Endodermal cell (in vitro differentiated cells): ENCODE measurements at regions not wholly inside any gene's neighbourhood (a gene's known extent, or its start where the extent isn't known, plus 50 kb on each side); places are given as distances from the start of the nearest gene placed in this dataset.

Experiments used
- DNase-seq: peaks from one replicate; pipeline ENCODE4 v3.0.0-alpha.2; 2017
- H3K27ac ChIP-seq: 2 replicates; pipeline ENCODE4 v1.5.1; 2013; ENCODE audit warnings: mild to moderate bottlenecking, low read depth, low read length, moderate library complexity
- H3K27me3 ChIP-seq: 2 replicates; pipeline ENCODE4 v1.6.1; 2013; ENCODE audit warnings: mild to moderate bottlenecking, low read length, moderate library complexity; ENCODE audit not compliant: insufficient read depth, control insufficient read depth, poor library complexity, severe bottlenecking
- H3K36me3 ChIP-seq: 2 replicates; pipeline ENCODE4 v1.7.0; 2013; ENCODE audit warnings: mild to moderate bottlenecking, low read length, moderate library complexity; ENCODE audit not compliant: control insufficient read depth, insufficient read depth
- H3K4me1 ChIP-seq: one replicate; pipeline ENCODE4 v1.7.0; 2013; ENCODE audit warnings: low read length; ENCODE audit not compliant: control insufficient read depth, insufficient read depth
- H3K4me3 ChIP-seq: 2 replicates; pipeline ENCODE4 v1.5.1; 2013; ENCODE audit warnings: mild to moderate bottlenecking, low read length, moderate library complexity
- H3K9ac ChIP-seq: 2 replicates; pipeline ENCODE4 v1.6.1; 2013; ENCODE audit warnings: mild to moderate bottlenecking, low read length, moderate library complexity; ENCODE audit not compliant: poor library complexity, severe bottlenecking; ENCODE audit errors: extremely low read depth
- H3K9me3 ChIP-seq: 2 replicates; pipeline ENCODE4 v1.6.1; 2013; ENCODE audit warnings: mild to moderate bottlenecking, low read length, moderate library complexity; ENCODE audit not compliant: control insufficient read depth
- H3K27ac Mint-ChIP-seq: 2 replicates; pipeline ENCODE4 v1.8.0; 2020; ENCODE audit warnings: mixed read lengths
- H3K27me3 Mint-ChIP-seq: 2 replicates; pipeline ENCODE4 v1.8.0; 2021; ENCODE audit warnings: mild to moderate bottlenecking, mixed read lengths; ENCODE audit not compliant: insufficient read depth
- H3K36me3 Mint-ChIP-seq: 2 replicates; pipeline ENCODE4 v1.8.0; 2020; ENCODE audit warnings: low read depth, mixed read lengths
- H3K4me1 Mint-ChIP-seq: 2 replicates; pipeline ENCODE4 v1.8.0; 2020; ENCODE audit warnings: mixed read lengths
- H3K4me3 Mint-ChIP-seq: 2 replicates; pipeline ENCODE4 v1.8.0; 2020; ENCODE audit warnings: mild to moderate bottlenecking, moderate library complexity, mixed read lengths
- H3K9me3 Mint-ChIP-seq: 2 replicates; pipeline ENCODE4 v1.8.0; 2020; ENCODE audit warnings: mild to moderate bottlenecking, mixed read lengths
- WGBS, 2 experiments: methylation state at CpG; one replicate each; pipeline versions ENCODE4 v1.1.5 to v1.1.7; 2013; ENCODE audit warnings: missing lambda C conversion rate in 2 of 2, mixed read lengths in 1 of 2; ENCODE audit not compliant: insufficient coverage in 1 of 2, insufficient read length in 1 of 2; 5-methylcytosine and 5-hydroxymethylcytosine counted together
- TF ChIP-seq, protein P1 (sequence below): fragments of 200-600 bp; sonication (generic); conservative IDR thresholded peaks from 2 replicates; pipeline ENCODE4 v1.5.0; 2021; ENCODE audit warnings: antibody characterized with exemption, mild to moderate bottlenecking

DNA sequence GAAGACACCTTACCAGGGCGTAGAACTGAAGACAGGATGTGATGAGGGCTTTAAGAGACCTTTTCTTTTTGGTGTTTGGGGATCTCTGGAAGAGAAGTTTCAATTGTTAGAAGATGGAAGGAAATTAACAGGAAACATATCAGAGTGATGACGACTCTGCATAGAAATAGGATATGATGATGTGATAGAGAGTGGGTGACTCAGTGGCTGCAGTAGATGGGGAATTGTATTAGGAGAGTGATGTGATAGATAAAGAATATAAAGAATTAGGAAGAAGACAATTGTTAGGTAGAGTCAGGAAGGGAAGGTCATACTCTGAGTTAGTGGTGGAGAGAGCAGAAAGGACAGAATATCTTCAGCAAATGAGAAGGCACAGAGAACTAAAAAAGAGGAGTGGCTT, 593.9 kb downstream of the NYAP2 start:
- no peaks in the 10 kb centered on the region for H3K9me3 Mint-ChIP-seq
- Histone ChIP-seq H3K27me3 (no peaks in the 10 kb centered on the region), H3K9ac (no peak overlapping the region), H3K9me3 (no peaks in the 10 kb centered on the region), H3K4me1 (no peaks in the 10 kb centered on the region), H3K36me3 (no peaks in the 10 kb centered on the region), H3K27ac (no peak overlapping the region), H3K4me3 (no peak overlapping the region)
- peaks cover 7% of the 10 kb centered on the region for H3K4me1 Mint-ChIP-seq
- no peak overlapping the region for H3K27ac Mint-ChIP-seq
- TF ChIP-seq, protein P1, sequence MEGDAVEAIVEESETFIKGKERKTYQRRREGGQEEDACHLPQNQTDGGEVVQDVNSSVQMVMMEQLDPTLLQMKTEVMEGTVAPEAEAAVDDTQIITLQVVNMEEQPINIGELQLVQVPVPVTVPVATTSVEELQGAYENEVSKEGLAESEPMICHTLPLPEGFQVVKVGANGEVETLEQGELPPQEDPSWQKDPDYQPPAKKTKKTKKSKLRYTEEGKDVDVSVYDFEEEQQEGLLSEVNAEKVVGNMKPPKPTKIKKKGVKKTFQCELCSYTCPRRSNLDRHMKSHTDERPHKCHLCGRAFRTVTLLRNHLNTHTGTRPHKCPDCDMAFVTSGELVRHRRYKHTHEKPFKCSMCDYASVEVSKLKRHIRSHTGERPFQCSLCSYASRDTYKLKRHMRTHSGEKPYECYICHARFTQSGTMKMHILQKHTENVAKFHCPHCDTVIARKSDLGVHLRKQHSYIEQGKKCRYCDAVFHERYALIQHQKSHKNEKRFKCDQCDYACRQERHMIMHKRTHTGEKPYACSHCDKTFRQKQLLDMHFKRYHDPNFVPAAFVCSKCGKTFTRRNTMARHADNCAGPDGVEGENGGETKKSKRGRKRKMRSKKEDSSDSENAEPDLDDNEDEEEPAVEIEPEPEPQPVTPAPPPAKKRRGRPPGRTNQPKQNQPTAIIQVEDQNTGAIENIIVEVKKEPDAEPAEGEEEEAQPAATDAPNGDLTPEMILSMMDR: no peak
- no peaks in the 10 kb centered on the region for H3K27me3 Mint-ChIP-seq
- DNase-seq: no peak
- no peak overlapping the region for H3K4me3 Mint-ChIP-seq
- H3K36me3 Mint-ChIP-seq: no peaks in the 10 kb centered on the region
- 91 to 93% methylated on average over 2 of the region's 2 CpGs for WGBS, 2 experiments

DNA sequence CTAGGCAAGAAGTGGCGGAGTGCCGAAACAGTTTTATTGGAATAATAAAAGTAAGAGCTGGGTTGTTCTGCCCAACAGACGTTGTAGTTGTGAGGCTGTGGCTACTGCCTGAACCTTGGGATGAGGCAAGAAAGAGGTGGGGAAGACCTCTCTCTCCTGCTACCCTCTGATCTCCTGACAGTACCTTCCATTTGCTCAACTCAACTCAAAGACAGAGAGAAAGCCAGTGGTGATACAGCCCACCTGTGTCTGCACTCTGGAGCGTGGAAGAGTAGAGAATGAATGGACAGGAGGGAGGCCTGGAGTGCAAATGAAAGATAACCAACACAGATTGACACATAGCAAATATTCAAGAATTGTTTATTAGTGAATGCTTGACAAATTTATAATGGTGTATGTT, 590.3 kb downstream of the NYAP2 start:
- Histone ChIP-seq H3K27ac (no peak overlapping the region), H3K9ac (no peak overlapping the region), H3K27me3 (no peaks in the 10 kb centered on the region), H3K36me3 (no peaks in the 10 kb centered on the region), H3K4me1 (no peaks in the 10 kb centered on the region), H3K4me3 (no peak overlapping the region), H3K9me3 (no peaks in the 10 kb centered on the region)
- DNase-seq: no peak
- H3K4me3 Mint-ChIP-seq: no peak overlapping the region
- WGBS, 2 experiments: 80 to 95% methylated on average over 1 to 4 of the region's 4 CpGs
- TF ChIP-seq, protein P1: no peak
- H3K9me3 Mint-ChIP-seq: no peaks in the 10 kb centered on the region
- no peak overlapping the region for H3K27ac Mint-ChIP-seq
- H3K4me1 Mint-ChIP-seq: peaks cover 2% of the 10 kb centered on the region
- no peaks in the 10 kb centered on the region for H3K27me3 Mint-ChIP-seq
- no peaks in the 10 kb centered on the region for H3K36me3 Mint-ChIP-seq

DNA sequence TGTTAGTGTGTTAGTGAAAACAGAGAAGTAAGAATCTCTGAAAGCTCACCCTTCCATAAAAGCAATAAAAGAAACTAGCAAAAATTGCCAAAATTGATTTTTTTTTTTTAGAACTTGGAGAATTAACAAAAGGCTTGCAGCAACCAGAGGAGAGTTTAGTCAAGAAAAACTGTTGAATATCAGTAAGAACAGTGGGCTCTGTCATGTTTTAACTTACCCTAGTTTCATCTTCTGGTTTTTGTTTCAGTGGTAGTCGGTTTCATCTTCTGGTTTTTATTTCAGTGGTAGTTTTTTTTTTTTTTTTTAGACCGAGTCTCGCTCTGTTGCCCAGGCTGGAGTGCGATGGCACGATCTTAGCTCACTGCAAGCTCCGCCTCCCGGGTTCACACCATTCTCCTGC, 580.9 kb downstream of the NYAP2 start:
- Mint-ChIP-seq H3K4me1 (no peaks in the 10 kb centered on the region), H3K27me3 (no peaks in the 10 kb centered on the region), H3K4me3 (no peak overlapping the region), H3K36me3 (no peaks in the 10 kb centered on the region), H3K27ac (no peak overlapping the region), H3K9me3 (no peaks in the 10 kb centered on the region)
- DNase-seq: no peak
- Histone ChIP-seq H3K9me3 (no peaks in the 10 kb centered on the region), H3K4me1 (no peaks in the 10 kb centered on the region), H3K36me3 (no peaks in the 10 kb centered on the region), H3K9ac (no peak overlapping the region), H3K4me3 (no peak overlapping the region), H3K27ac (no peak overlapping the region), H3K27me3 (no peaks in the 10 kb centered on the region)
- WGBS, 2 experiments: 96 to 100% methylated on average over 3 to 7 of the region's 7 CpGs
- TF ChIP-seq, protein P1: no peak
